Activated CD4-positive, alpha-beta T cell treated with anti-CD3 and anti-CD28 coated beads for 4 hours (primary cell): ENCODE measurements at regions not wholly inside any gene's neighbourhood (a gene's known extent, or its start where the extent isn't known, plus 50 kb on each side); places are given as distances from the start of the nearest gene placed in this dataset.
"Not testable (repeated sequence)": the region's sequence is repeated elsewhere in the genome, so short reads cannot be mapped to it uniquely, and the experiment has no call there.

Experiments used
- DNase-seq, 2 donors: peaks; one replicate each; pipeline ENCODE4 v3.0.0-alpha.2; 2020

DNA sequence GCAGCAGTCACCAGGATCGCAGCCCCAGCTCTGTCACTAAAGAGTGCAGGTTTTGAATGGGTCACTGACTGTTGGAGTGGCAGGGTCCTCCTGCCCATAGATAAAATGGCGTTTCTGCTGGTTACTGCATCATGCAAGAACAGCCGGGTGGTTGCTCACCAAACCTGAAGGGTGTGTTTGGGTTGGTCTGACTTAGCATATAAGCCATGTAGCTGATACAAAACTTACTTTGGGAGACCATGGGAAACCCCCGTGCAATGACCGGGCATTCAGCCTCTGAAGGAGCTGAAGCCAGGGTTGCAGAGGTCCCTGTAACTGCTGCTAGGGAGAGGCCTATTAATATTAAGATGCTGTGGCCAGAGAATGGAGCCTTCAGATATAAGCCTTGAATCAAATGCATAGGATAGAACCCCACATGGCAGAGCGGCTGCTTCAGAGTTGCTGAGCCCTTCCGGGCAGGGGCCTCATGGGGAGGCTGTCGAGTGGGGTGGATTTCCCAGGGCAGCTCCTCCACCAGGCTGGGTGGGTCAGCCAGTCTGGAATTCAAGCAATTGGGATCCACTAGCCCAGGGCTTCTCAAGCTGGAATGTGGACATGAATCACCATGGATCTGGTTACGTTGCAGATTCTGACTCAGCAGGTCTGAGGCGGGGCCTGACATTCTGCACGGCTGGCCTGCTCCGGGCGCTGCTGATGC, 70.9 kb upstream of the CTBP2 start:
- DNase-seq = no peak

DNA sequence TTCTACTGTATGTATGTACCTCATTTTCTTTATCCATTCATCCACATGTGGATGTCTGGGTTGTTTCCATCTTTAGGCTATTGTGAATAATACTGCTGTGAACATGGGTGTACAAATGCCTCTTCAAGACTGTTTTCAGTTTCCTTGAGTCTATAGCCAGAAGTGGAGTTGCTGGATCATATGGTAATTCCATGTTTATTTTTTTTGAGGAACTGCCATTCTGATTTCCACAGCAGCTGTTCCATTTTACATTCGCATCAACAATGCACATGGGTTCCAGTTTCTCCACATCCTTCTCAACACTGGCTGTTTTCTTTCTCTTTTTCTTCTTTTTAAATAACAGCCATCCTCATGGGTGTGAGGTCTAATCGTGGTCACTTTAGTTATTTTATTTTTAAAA, 69.9 kb upstream of the CTBP2 start:
- DNase-seq = no peak

- not testable (repeated sequence) for DNase-seq
These were observed 68.0 kb upstream of the CTBP2 start for GRCh38 chr10:125228245-125228940.

DNA sequence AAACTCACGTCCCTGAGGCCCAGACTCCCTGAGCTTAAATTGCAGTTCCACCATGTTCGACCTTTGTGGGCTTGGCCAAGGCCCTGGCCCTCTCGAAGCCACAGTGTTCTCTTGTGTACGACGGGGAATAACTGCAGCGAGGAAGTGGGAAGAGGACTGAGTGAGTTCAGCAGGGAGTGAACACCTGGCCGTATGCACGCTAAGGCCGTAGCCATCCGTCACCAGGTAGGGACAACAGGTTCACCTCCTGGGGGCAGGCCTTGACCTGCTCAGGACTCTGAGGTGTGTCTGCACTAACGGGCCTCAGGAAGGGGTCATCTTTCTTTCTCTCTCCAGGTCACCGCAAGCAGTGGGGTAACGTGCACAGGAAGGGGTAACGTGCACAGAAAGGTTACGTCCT, 67.2 kb upstream of the CTBP2 start:
- no peak for DNase-seq

DNA sequence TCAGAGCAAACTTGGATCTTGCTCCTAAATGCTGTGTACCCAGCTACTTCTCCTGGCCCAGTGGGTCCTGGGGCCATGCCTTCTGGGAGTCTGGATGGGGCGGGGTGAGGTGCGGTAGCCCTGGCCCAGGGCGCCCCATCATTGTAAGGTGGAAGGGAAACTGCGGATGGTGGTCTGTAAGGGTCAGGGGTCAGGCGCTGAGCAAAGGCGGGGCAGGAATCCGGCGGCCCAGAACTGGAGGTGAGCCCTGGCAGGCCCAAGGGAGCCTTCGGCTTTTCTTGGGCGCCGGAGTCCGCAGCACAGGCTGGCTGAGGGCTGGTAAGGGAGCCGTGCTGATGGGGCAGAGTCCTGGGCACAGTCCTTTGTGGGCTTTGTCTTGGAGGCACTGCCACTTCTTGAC, 66.5 kb upstream of the CTBP2 start:
- DNase-seq = no peak

DNA sequence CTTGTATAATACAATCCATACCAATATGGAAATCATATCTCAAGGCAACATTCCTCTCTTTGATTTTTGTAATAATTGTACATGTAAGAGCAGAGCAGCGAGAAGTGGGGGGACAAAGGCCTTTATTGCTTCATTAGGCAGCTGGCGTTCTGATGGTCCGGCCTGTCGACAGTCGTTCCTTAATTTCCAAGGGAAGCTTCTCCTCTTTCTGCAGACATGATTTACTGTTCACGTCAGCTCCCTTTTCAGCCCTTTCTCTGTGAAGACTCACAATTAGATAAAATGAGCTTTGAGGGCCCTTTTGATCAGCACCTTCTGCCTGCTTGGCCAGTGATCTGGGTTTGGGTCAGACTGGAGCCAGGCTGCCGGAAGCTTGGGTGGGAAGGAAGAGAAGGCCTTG, 65.6 kb upstream of the CTBP2 start:
- no peak for DNase-seq

DNA sequence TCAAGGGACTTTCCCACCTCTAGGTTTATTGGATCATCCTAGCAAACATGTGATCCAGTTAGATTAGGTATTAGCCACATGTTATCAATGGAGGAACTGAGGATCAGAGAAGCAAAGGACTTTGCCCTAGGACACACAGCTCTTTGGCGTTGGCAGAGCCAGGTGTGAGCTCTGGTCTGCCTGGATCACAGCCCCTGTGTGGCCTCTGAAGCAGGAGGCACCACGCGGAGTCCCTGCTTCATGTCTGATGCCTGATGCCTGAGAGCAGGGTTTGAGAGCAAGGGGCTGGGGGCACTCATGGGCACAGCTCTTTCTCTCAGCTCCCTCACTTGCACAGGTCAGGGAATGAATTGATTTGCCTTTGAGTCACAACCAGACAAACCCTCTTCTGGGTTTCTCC, 64.7 kb upstream of the CTBP2 start:
- DNase-seq = no peak

- no peak for DNase-seq
These were observed 62.3 kb upstream of the CTBP2 start for GRCh38 chr10:125222515-125223308.

DNA sequence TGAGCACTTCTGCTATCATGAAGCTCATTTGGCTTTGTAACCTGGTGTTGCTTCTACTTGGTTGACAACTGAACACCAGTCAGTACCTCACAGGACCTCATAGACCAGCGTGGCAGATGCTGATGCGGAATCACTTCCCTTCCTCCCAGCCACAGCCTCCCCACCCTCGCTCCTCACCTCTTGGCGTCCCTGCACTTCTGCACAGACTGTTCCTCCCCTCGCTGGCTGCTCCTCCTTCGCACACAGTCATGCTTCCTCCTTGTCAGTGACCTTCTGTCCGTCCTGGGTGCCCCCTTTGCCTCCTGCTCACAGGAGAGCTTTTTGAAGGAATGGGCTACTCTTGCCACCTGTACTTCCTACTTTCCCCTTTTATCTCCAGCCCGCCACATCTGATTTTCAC, 61.4 kb upstream of the CTBP2 start:
- DNase-seq = no peak

- no peak for DNase-seq
These were observed 59.4 kb upstream of the CTBP2 start for GRCh38 chr10:125219776-125220175.

DNA sequence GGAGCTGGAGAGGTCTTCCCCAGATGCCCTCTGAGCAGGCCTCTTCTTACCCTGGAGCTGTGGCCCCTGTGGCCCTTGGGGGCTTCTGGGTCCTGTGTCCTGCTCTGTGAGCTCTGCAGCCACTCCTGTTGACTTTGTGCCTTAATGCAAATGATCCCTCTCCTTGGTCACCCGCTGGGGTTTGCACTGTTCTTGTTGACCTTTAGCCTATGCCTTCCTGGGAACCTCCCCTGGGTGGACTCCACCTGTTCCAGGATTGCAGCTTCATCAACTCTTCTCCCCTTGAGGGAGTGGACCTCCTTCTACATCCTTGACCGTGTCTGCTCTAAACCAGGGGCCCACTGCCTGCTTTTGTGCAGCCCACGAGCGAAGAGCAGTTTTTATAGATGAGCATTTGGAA, 58.6 kb upstream of the CTBP2 start:
- no peak for DNase-seq

DNA sequence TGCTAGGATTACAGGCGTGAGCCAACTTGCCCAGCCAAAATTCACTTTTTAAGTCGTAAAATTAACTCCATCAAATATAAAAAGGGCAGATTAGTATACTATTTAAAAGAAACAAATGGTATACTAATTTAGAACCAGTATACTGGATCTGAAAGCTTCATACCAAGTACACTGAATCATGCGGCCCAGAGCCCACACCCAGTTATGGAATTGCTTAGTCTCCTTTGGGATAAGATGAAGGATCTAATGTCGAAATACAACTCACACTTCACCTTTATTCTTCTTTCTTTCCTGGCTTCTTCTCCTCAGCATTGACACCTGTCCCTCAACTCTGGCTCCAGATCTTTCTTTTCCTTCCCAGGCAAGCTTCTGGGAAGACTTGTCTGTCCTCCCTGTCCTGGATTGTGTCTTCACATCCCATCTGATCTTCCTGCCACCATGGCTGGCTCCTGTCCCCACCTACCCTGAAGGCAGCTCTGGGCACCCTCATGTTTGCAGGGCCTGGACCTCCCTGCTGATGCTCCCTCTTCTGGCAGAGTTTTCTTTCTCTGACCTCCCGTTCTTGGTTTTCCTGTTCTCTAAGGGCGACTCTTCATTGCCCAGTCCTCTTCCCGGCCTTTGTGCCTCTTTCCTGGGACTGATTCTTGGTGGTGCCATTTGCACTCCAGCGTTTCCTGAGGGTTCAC, 57.8 kb upstream of the CTBP2 start:
- DNase-seq = no peak

- DNase-seq = no peak
These were observed 56.5 kb upstream of the CTBP2 start for GRCh38 chr10:125216861-125217260.

- DNase-seq = no peak
These were observed 55.9 kb upstream of the CTBP2 start for GRCh38 chr10:125216309-125216708.

DNA sequence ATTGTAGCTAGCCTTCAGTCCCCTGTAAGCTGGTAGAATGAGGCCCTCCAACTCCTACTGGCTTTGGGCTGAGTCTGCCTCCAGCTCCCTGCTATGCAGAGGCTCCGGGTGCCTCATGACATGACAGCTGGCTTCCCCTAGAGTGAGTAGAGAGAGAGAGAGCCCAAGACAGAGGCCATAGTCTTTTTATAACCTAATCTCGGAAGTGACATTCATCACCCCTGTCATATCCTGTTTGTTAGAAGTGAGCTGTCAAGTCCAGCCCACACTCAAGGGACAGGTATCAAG, 53.9 kb upstream of the CTBP2 start:
- no peak for DNase-seq

DNA sequence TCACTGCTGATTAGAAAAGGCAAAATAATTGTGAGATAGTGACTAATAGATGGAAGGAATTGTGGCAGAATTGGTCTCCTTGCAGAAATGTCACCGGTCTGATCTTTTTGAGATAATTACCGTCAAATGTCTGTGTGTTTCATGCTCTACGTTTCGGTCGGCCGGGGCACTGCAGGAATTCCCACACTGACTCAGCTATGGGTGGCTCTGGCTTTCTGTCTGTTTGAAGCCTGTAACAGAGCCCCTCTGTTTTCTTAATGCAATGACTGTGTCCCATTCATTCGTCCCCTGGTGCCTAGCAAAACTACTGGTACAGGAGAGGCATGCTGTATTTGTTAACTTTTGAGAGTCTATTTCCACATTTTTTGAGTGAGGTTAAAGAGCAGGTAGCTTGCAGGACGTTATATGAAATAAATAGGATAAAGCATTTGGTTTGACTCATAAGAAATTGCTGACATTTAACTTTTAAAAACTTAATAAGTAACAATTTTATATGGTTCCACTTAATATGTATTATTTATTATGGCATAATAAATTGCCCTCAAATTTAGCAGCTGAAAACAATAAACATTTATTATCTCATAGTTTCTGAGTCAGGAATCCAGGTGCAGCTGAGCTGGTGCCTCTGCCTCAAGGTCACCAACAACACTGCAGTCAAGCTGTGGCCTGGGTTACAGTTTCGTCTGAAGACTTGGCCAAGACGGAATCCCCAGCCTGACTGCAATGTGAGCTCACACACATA, 53.3 kb upstream of the CTBP2 start:
- DNase-seq = no peak

DNA sequence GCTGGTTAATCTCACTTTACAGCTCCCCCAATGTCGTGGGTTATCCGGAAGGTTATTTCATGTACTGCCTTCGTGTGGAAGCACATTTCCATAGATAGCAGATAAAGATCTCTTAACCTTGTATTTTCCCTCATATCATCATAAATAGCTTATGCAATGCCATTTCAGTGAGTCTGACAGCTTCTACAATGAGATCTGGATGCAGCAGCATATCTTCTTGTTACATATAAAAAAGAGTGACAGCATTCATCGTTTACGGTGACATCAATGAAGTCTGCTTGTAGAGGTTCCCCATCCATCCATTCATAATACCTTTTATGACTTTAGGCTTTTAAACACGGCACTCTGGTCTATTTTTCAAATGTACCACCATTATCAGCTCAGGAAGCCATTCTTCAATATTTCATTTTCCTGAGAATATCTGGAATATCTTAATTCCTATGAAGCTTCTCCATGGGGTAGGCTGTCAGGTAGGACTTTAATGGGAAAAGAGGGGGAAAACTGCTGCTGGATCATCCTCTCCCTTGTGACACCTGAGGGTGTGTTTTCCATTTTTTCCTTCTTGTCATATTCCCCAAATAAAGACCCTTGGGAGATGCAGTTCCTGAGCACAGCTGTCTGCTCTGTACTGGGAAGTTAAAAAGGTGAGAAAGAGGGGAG, 51.9 kb upstream of the CTBP2 start:
- DNase-seq = no peak
